Esophagus squamous epithelium (tissue), 4 donors: ENCODE measurements at regions not wholly inside any gene's neighbourhood (a gene's known extent, or its start where the extent isn't known, plus 50 kb on each side); places are given as distances from the start of the nearest gene placed in this dataset.

Experiments used
- POLR2A ChIP-seq, 4 donors: fragments of 450-650 bp; IDR thresholded peaks; one replicate each; pipeline ENCODE4 v1.6.1; 2017; ENCODE audit warnings: antibody characterized with exemption in 4 of 4, mild to moderate bottlenecking in 4 of 4, moderate library complexity in 3 of 4
- TF ChIP-seq, protein P1 (sequence below), 6 experiments: fragments of 450-650 bp in 4 of 6; fragments of 200-600 bp in 2 of 6; sonication (generic) in 2 of 6; IDR thresholded peaks; one replicate each; pipeline ENCODE4 v1.5.1; 2016 to 2019; ENCODE audit warnings: antibody characterized with exemption in 6 of 6, mild to moderate bottlenecking in 4 of 6, moderate library complexity in 4 of 6

DNA sequence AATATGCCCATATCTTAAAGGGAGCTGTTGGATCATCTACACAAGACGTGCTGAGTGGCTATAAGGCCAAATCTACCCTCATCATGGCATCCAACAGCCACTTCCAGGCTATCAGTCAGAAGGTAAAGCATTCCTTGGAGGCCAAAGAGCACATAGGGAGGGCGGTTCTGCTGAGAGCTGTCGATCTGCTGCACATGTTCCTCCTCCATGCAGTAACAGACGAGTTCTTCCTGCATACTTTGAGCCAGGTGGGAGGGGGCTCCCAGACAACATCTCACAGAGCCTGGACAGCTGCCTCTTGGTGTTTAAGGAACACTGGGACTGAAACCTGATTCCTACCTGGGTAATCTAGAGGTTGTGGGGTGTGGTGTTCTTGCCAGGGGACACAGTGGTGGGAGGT, 93.3 kb upstream of the RAI14 start:
- TF ChIP-seq, protein P1, sequence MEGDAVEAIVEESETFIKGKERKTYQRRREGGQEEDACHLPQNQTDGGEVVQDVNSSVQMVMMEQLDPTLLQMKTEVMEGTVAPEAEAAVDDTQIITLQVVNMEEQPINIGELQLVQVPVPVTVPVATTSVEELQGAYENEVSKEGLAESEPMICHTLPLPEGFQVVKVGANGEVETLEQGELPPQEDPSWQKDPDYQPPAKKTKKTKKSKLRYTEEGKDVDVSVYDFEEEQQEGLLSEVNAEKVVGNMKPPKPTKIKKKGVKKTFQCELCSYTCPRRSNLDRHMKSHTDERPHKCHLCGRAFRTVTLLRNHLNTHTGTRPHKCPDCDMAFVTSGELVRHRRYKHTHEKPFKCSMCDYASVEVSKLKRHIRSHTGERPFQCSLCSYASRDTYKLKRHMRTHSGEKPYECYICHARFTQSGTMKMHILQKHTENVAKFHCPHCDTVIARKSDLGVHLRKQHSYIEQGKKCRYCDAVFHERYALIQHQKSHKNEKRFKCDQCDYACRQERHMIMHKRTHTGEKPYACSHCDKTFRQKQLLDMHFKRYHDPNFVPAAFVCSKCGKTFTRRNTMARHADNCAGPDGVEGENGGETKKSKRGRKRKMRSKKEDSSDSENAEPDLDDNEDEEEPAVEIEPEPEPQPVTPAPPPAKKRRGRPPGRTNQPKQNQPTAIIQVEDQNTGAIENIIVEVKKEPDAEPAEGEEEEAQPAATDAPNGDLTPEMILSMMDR (IDR thresholded peaks at IDR 0.05), result no peak
- no peak for TF ChIP-seq POLR2A (IDR thresholded peaks at IDR 0.05)
